Jurkat, Clone E6-1 (cell line): ENCODE measurements at regions not wholly inside any gene's neighbourhood (a gene's known extent, or its start where the extent isn't known, plus 50 kb on each side); places are given as distances from the start of the nearest gene placed in this dataset.

Experiments
- DNase-seq: peaks from one replicate; pipeline ENCODE4 v3.0.0-alpha.2; 2011; ENCODE audit warnings: low read depth, low spot score
- H3K4me3 ChIP-seq: 2 replicates; pipeline ENCODE4 v1.5.1; 2011; ENCODE audit warnings: mild to moderate bottlenecking, low read length, control low read depth, moderate library complexity

GRCh38 chr6:23349521-23350147, 776.4 kb upstream of the NRSN1 start:
- no peak overlapping the region for H3K4me3 ChIP-seq
- no peak for DNase-seq

GRCh38 chr6:23350752-23351453, 775.1 kb upstream of the NRSN1 start:
- no peak for DNase-seq
- no peak overlapping the region for H3K4me3 ChIP-seq

GRCh38 chr6:23354004-23354403, 772.0 kb upstream of the NRSN1 start:
- no peak for DNase-seq
- no peak overlapping the region for H3K4me3 ChIP-seq

- H3K4me3 ChIP-seq = no peak overlapping the region
- no peak for DNase-seq
These were observed 768.7 kb upstream of the NRSN1 start for GRCh38 chr6:23357185-23357766.

GRCh38 chr6:23365732-23366131, 760.3 kb upstream of the NRSN1 start:
- no peak overlapping the region for H3K4me3 ChIP-seq
- no peak for DNase-seq

- no peak for DNase-seq
- no peak overlapping the region for H3K4me3 ChIP-seq
These were observed 758.7 kb upstream of the NRSN1 start for GRCh38 chr6:23367311-23367710.

- no peak for DNase-seq
- no peak overlapping the region for H3K4me3 ChIP-seq
These were observed 757.5 kb upstream of the NRSN1 start for GRCh38 chr6:23368557-23368956.

- no peak overlapping the region for H3K4me3 ChIP-seq
- DNase-seq = no peak
These were observed 756.0 kb upstream of the NRSN1 start for GRCh38 chr6:23370051-23370450.

GRCh38 chr6:23371132-23371915, 754.7 kb upstream of the NRSN1 start:
- no peak for DNase-seq
- no peak overlapping the region for H3K4me3 ChIP-seq

GRCh38 chr6:23377830-23378229, 748.2 kb upstream of the NRSN1 start:
- H3K4me3 ChIP-seq = no peak overlapping the region
- DNase-seq = no peak

GRCh38 chr6:23380465-23380864, 745.5 kb upstream of the NRSN1 start:
- no peak for DNase-seq
- H3K4me3 ChIP-seq = no peak overlapping the region

- no peak overlapping the region for H3K4me3 ChIP-seq
- no peak for DNase-seq
These were observed 737.8 kb upstream of the NRSN1 start for GRCh38 chr6:23388086-23388783.

- H3K4me3 ChIP-seq = no peak overlapping the region
- DNase-seq = no peak
These were observed 736.6 kb upstream of the NRSN1 start for GRCh38 chr6:23389386-23389785.

GRCh38 chr6:23390221-23390620, 735.8 kb upstream of the NRSN1 start:
- no peak for DNase-seq
- H3K4me3 ChIP-seq = no peak overlapping the region

- no peak for DNase-seq
- no peak overlapping the region for H3K4me3 ChIP-seq
These were observed 731.3 kb upstream of the NRSN1 start for GRCh38 chr6:23394681-23395080.

- DNase-seq = no peak
- no peak overlapping the region for H3K4me3 ChIP-seq
These were observed 730.6 kb upstream of the NRSN1 start for GRCh38 chr6:23395381-23395780.

- no peak for DNase-seq
- no peak overlapping the region for H3K4me3 ChIP-seq
These were observed 729.1 kb upstream of the NRSN1 start for GRCh38 chr6:23396949-23397348.

GRCh38 chr6:23403460-23403859, 722.6 kb upstream of the NRSN1 start:
- no peak for DNase-seq
- H3K4me3 ChIP-seq = no peak overlapping the region

GRCh38 chr6:23409531-23409930, 716.5 kb upstream of the NRSN1 start:
- H3K4me3 ChIP-seq = no peak overlapping the region
- DNase-seq = no peak
